ENCODE measurements at regions not wholly inside any gene's neighbourhood (a gene's known extent, or its start where the extent isn't known, plus 50 kb on each side); places are given as distances from the start of the nearest gene placed in this dataset.

- intact Hi-C loops (cut with DNase I, micrococcal nuclease), result no loop called here
- DNase-seq (no peak), ATAC-seq (no peak)
- ChIA-PET POLR2A (no interaction called here), CTCF (interaction anchor here (0.7 kb wide), 1 partner anchor 25 kb away, joined by 4 read pairs; no protein-coding TSS in a partner anchor)
- Mint-ChIP-seq H3K9me3 (ENCODE audit: low read depth) (no peaks in the 10 kb centered on the region), H3K4me3 (no peak overlapping the region), H3K27ac (no peak overlapping the region), H3K27me3 (no peaks in the 10 kb centered on the region), H3K36me3 (ENCODE audit: low read depth) (no peaks in the 10 kb centered on the region), H3K4me1 (no peaks in the 10 kb centered on the region)
Observed at GRCh38 chr3:144626835-144627234, 655.2 kb downstream of the DIPK2A start.

GRCh38 chr3:144629381-144629780 is 657.8 kb downstream of the DIPK2A start:
- no peaks in the 10 kb centered on the region for H3K27me3 Mint-ChIP-seq
- no peak overlapping the region for H3K27ac Mint-ChIP-seq
- intact Hi-C loops (cut with DNase I, micrococcal nuclease), result no loop called here
- ChIA-PET POLR2A (no interaction called here), CTCF (no interaction called here)
- no peak for ATAC-seq
- no peak for DNase-seq
- no peak overlapping the region for H3K4me3 Mint-ChIP-seq
- no peaks in the 10 kb centered on the region for H3K4me1 Mint-ChIP-seq
- no peaks in the 10 kb centered on the region for H3K9me3 Mint-ChIP-seq (ENCODE audit: low read depth)
- no peaks in the 10 kb centered on the region for H3K36me3 Mint-ChIP-seq (ENCODE audit: low read depth)

- Mint-ChIP-seq H3K4me3 (no peak overlapping the region), H3K36me3 (ENCODE audit: low read depth) (no peaks in the 10 kb centered on the region), H3K27ac (no peak overlapping the region), H3K27me3 (no peaks in the 10 kb centered on the region), H3K9me3 (ENCODE audit: low read depth) (no peaks in the 10 kb centered on the region), H3K4me1 (no peaks in the 10 kb centered on the region)
- ChIA-PET POLR2A (no interaction called here), CTCF (no interaction called here)
- DNase-seq, result no peak
- intact Hi-C loops (cut with DNase I, micrococcal nuclease), result no loop called here
- no peak for ATAC-seq
Observed at GRCh38 chr3:144636833-144637232, 665.2 kb downstream of the DIPK2A start.

GRCh38 chr3:144638009-144638408 is 666.4 kb downstream of the DIPK2A start:
- no peak for DNase-seq
- ChIA-PET POLR2A (no interaction called here), CTCF (no interaction called here)
- intact Hi-C loops (cut with DNase I, micrococcal nuclease), result no loop called here
- no peaks in the 10 kb centered on the region for H3K27me3 Mint-ChIP-seq
- no peaks in the 10 kb centered on the region for H3K36me3 Mint-ChIP-seq (ENCODE audit: low read depth)
- no peaks in the 10 kb centered on the region for H3K4me1 Mint-ChIP-seq
- H3K9me3 Mint-ChIP-seq (ENCODE audit: low read depth), result no peaks in the 10 kb centered on the region
- H3K4me3 Mint-ChIP-seq, result no peak overlapping the region
- H3K27ac Mint-ChIP-seq, result no peak overlapping the region
- ATAC-seq, result no peak

- Mint-ChIP-seq H3K4me3 (no peak overlapping the region), H3K27me3 (no peaks in the 10 kb centered on the region), H3K4me1 (no peaks in the 10 kb centered on the region), H3K27ac (no peak overlapping the region), H3K36me3 (ENCODE audit: low read depth) (no peaks in the 10 kb centered on the region), H3K9me3 (ENCODE audit: low read depth) (no peaks in the 10 kb centered on the region)
- POLR2A ChIA-PET, result no interaction called here
- intact Hi-C loops (cut with DNase I, micrococcal nuclease), result no loop called here
- DNase-seq (no peak), ATAC-seq (no peak)
- CTCF ChIA-PET, result no interaction called here
Observed at GRCh38 chr3:144643771-144644198, 672.2 kb downstream of the DIPK2A start.

GRCh38 chr3:144645300-144645699 is 673.7 kb downstream of the DIPK2A start:
- CTCF ChIA-PET, result no interaction called here
- ATAC-seq (no peak), DNase-seq (no peak)
- intact Hi-C loops (cut with DNase I, micrococcal nuclease), result no loop called here
- Mint-ChIP-seq H3K4me3 (no peak overlapping the region), H3K36me3 (ENCODE audit: low read depth) (no peaks in the 10 kb centered on the region), H3K27ac (no peak overlapping the region), H3K9me3 (ENCODE audit: low read depth) (no peaks in the 10 kb centered on the region), H3K4me1 (no peaks in the 10 kb centered on the region), H3K27me3 (no peaks in the 10 kb centered on the region)
- POLR2A ChIA-PET, result no interaction called here

GRCh38 chr3:144650380-144650779 is 678.8 kb downstream of the DIPK2A start:
- no peaks in the 10 kb centered on the region for H3K9me3 Mint-ChIP-seq (ENCODE audit: low read depth)
- POLR2A ChIA-PET, result no interaction called here
- intact Hi-C loops (cut with DNase I, micrococcal nuclease), result no loop called here

GRCh38 chr3:144652573-144652972 is 681.0 kb downstream of the DIPK2A start:
- no peak overlapping the region for H3K27ac Mint-ChIP-seq
- no peaks in the 10 kb centered on the region for H3K4me1 Mint-ChIP-seq
- no peak overlapping the region for H3K4me3 Mint-ChIP-seq
- H3K27me3 Mint-ChIP-seq, result no peaks in the 10 kb centered on the region
- DNase-seq (no peak), ATAC-seq (no peak)
- H3K36me3 Mint-ChIP-seq (ENCODE audit: low read depth), result no peaks in the 10 kb centered on the region
- no peaks in the 10 kb centered on the region for H3K9me3 Mint-ChIP-seq (ENCODE audit: low read depth)
- ChIA-PET CTCF (no interaction called here), POLR2A (no interaction called here)
- intact Hi-C loops (cut with DNase I, micrococcal nuclease), result no loop called here

More at GRCh38 chr3:144650380-144650779, 678.8 kb downstream of the DIPK2A start:
- H3K27ac Mint-ChIP-seq, result no peak overlapping the region
- ATAC-seq, result no peak
- H3K4me3 Mint-ChIP-seq, result no peak overlapping the region
- H3K4me1 Mint-ChIP-seq, result no peaks in the 10 kb centered on the region
- CTCF ChIA-PET, result no interaction called here
- no peaks in the 10 kb centered on the region for H3K27me3 Mint-ChIP-seq
- DNase-seq, result no peak
- no peaks in the 10 kb centered on the region for H3K36me3 Mint-ChIP-seq (ENCODE audit: low read depth)

- Mint-ChIP-seq H3K36me3 (ENCODE audit: low read depth) (no peaks in the 10 kb centered on the region), H3K27me3 (no peaks in the 10 kb centered on the region), H3K4me3 (no peak overlapping the region), H3K27ac (no peak overlapping the region), H3K4me1 (no peaks in the 10 kb centered on the region), H3K9me3 (ENCODE audit: low read depth) (no peaks in the 10 kb centered on the region)
- CTCF ChIA-PET, result no interaction called here
- no peak for DNase-seq
- POLR2A ChIA-PET, result no interaction called here
- no peak for ATAC-seq
- intact Hi-C loops (cut with DNase I, micrococcal nuclease), result no loop called here
Observed at GRCh38 chr3:144655423-144655822, 683.8 kb downstream of the DIPK2A start.

GRCh38 chr3:144660186-144660585 is 688.6 kb downstream of the DIPK2A start:
- H3K27ac Mint-ChIP-seq, result no peak overlapping the region

GRCh38 chr3:144662729-144663128 is 691.1 kb downstream of the DIPK2A start:
- ATAC-seq, result no peak

More at GRCh38 chr3:144660186-144660585, 688.6 kb downstream of the DIPK2A start:
- H3K4me1 Mint-ChIP-seq, result no peaks in the 10 kb centered on the region
- H3K9me3 Mint-ChIP-seq (ENCODE audit: low read depth), result peaks cover 2% of the 10 kb centered on the region
- ATAC-seq, result no peak
- DNase-seq, result no peak
- H3K27me3 Mint-ChIP-seq, result no peaks in the 10 kb centered on the region
- intact Hi-C loops (cut with DNase I, micrococcal nuclease), result no loop called here
- H3K36me3 Mint-ChIP-seq (ENCODE audit: low read depth), result no peaks in the 10 kb centered on the region
- no peak overlapping the region for H3K4me3 Mint-ChIP-seq
- CTCF ChIA-PET, result interaction anchor here (1.0 kb wide), 1 partner anchor 20 kb away, joined by 3 read pairs; no protein-coding TSS in a partner anchor
- POLR2A ChIA-PET, result no interaction called here

GRCh38 chr3:144663456-144664436 is 692.1 kb downstream of the DIPK2A start:
- Mint-ChIP-seq H3K36me3 (ENCODE audit: low read depth) (no peaks in the 10 kb centered on the region), H3K4me1 (no peaks in the 10 kb centered on the region), H3K27ac (no peak overlapping the region), H3K4me3 (no peak overlapping the region), H3K27me3 (no peaks in the 10 kb centered on the region), H3K9me3 (ENCODE audit: low read depth) (peaks cover 7% of the 10 kb centered on the region)
- ChIA-PET CTCF (no interaction called here), POLR2A (no interaction called here)
- ATAC-seq (no peak), DNase-seq (no peak)
- intact Hi-C loops (cut with DNase I, micrococcal nuclease), result no loop called here

More at GRCh38 chr3:144662729-144663128, 691.1 kb downstream of the DIPK2A start:
- ChIA-PET POLR2A (no interaction called here), CTCF (no interaction called here)
- Mint-ChIP-seq H3K9me3 (ENCODE audit: low read depth) (peaks cover 7% of the 10 kb centered on the region), H3K4me3 (no peak overlapping the region), H3K27ac (no peak overlapping the region), H3K36me3 (ENCODE audit: low read depth) (no peaks in the 10 kb centered on the region), H3K27me3 (no peaks in the 10 kb centered on the region), H3K4me1 (no peaks in the 10 kb centered on the region)
- intact Hi-C loops (cut with DNase I, micrococcal nuclease), result no loop called here
- DNase-seq, result no peak

Data from activated CD4-positive, alpha-beta T cell treated with anti-CD3 and anti-CD28 coated beads for 36 hours (primary cell).